Omental fat pad (tissue), 3 donors: ENCODE measurements at regions not wholly inside any gene's neighbourhood (a gene's known extent, or its start where the extent isn't known, plus 50 kb on each side); places are given as distances from the start of the nearest gene placed in this dataset.
"Not testable (repeated sequence)": the region's sequence is repeated elsewhere in the genome, so short reads cannot be mapped to it uniquely, and the experiment has no call there.

Source experiments
- ATAC-seq: fragments of 150-250 bp; one replicate; pipeline ENCODE4 v1.9.1; 2016; ENCODE audit warnings: mild to moderate bottlenecking, moderate library complexity; ENCODE audit not compliant: low FRiP score
- DNase-seq: peaks from one replicate; pipeline ENCODE4 v3.0.0-alpha.2; 2019; ENCODE audit warnings: low spot score
- TF ChIP-seq, protein P1 (sequence below), 3 donors: fragments of 450-650 bp; IDR thresholded peaks; one replicate each; pipeline ENCODE4 v1.5.1; 2016 to 2017; ENCODE audit warnings: antibody characterized with exemption in 3 of 3, mild to moderate bottlenecking in 3 of 3, moderate library complexity in 2 of 3

DNA sequence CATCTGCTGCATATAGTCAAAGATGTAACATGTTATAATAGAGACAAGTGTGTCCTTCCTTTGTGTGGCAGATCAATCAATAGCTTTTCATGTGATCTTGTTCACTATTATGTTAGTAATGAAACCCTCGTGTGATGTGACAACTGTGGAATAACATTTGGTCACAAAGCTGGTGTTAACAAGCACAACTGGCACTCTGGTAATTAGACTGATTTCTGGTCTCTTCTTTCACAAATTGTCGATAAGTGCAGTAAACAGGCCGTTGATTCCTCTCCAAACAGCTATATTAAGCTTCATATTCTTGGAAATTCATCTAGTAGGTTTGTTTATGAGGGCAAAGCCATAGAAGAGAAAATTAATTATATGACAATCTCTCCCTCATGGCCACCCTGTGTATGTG, 616.7 kb upstream of the PTBP2 start:
- ATAC-seq, result no peak
- no peak for DNase-seq

DNA sequence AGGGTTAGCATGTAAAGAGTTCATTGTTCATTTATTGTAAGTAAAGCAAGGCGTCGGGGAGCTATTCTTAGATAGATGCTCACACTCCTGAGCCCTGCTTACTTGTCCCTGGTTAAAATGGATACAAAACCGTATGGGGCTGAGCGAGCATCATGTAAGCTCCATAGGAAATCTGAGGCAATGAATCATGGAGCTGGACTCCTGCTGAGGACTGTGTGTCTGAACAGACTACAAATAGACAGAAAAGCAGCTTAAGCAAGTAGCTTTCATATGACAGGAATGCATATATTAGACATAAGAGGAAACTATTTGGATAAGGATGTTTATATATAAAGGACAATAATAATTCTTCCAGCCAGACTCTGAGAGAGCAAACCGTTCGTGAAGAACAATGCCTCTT, 604.9 kb upstream of the PTBP2 start:
- TF ChIP-seq, protein P1, sequence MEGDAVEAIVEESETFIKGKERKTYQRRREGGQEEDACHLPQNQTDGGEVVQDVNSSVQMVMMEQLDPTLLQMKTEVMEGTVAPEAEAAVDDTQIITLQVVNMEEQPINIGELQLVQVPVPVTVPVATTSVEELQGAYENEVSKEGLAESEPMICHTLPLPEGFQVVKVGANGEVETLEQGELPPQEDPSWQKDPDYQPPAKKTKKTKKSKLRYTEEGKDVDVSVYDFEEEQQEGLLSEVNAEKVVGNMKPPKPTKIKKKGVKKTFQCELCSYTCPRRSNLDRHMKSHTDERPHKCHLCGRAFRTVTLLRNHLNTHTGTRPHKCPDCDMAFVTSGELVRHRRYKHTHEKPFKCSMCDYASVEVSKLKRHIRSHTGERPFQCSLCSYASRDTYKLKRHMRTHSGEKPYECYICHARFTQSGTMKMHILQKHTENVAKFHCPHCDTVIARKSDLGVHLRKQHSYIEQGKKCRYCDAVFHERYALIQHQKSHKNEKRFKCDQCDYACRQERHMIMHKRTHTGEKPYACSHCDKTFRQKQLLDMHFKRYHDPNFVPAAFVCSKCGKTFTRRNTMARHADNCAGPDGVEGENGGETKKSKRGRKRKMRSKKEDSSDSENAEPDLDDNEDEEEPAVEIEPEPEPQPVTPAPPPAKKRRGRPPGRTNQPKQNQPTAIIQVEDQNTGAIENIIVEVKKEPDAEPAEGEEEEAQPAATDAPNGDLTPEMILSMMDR (IDR thresholded peaks at IDR 0.05), result no peak
- ATAC-seq, result no peak
- DNase-seq, result no peak

More for the DNA sequence above, 616.7 kb upstream of the PTBP2 start:
- TF ChIP-seq, protein P1 (IDR thresholded peaks at IDR 0.05), result no peak

DNA sequence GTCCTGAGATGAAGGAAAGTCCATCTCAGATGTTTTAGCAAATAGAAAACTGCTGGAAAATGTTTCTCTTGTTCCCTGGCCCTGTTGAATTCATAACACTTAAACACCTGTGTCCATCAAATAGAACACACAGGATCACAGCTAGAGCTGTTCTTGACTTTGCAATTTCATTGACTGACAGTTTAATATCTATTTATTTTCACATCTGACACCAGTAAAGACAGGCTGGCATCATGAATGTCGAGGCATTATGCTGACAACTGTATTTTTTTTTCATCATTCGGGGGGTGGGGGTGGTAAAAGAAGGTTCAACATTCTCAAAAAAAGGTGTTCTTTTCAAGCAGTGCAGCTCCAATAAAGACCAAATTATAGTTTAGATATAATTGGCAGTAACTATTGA, 591.2 kb upstream of the PTBP2 start:
- ATAC-seq (no peak), DNase-seq (no peak)
- TF ChIP-seq, protein P1 (IDR thresholded peaks at IDR 0.05), result no peak

DNA sequence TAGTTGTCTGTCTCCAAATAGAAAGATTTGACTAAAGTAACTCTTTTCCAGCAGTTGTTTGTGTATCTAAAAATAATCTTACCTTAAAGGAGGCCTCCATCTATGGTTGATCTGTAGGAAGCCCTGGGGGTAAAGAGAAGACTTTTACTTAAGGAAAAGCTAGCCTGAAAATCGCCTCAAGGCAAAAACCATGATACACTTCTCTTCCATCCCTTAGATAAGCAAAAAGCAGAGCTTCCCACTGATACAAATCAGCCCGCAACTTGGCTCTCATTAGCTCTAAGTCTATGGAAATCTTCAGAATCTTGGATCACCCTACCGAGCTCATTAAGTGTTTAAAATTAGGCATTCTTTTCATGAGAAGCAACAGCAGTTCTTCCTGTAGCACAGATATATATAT, 576.9 kb upstream of the PTBP2 start:
- DNase-seq, result no peak
- TF ChIP-seq, protein P1 (IDR thresholded peaks at IDR 0.05), result no peak
- ATAC-seq, result no peak

DNA sequence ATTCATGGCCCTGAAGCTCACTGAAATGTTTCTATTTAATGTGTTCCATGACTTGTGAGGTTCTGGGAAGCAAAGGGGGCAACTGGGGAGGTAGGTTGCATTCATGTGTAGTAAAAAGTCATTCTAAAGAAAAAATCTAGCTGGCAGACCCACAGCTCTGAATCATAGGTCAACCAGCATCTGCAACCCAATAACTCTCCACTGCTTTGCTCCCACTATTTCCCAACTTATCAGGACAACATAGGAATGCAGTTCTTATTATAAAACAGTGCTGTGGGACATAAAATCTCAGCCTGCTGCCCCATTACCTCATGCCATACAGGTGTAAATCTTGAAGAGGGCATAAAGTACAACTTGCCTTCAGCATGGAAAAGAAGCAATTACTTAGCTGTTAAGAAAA, 576.1 kb upstream of the PTBP2 start:
- TF ChIP-seq, protein P1 (IDR thresholded peaks at IDR 0.05), result no peak
- DNase-seq (no peak), ATAC-seq (no peak)

DNA sequence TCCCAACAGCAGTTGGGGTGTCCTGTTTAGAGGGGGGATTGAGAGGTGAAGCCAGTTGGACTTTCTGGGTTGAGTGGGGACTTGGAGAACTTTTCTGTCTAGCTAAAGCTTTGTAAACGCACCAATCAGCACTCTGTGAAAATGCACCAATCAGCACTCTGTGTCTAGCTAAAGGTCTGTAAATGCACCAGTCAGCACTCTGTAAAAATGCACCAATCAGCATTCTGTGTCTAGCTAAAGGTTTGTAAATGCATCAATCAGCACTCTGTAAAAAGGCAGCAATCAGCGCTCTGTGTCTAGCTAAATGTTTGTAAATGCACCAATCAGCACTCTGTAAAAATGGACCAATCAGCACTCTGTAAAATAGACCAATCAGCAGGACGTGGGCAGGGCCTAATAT, 568.6 kb upstream of the PTBP2 start:
- not testable (repeated sequence) for ATAC-seq, DNase-seq

DNA sequence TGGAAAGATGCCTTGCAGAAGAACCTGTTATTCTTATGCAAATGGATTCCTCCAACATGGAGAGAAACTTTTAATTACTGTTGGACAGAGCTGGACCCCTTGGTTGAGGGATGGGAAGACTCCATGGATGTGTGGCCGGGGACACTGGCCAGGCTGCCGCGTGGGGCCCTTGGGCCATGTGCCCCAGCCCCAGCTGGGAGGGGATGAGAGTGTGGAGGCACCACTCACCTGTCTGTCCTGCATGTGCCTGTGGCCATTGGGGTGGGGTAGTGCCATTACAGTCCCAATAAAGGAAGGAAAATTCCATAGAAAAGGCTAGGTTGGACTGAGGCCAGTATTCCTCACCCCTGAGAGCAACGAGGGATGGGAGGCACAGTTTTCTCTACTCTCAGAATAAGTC, 564.5 kb upstream of the PTBP2 start:
- DNase-seq (no peak), ATAC-seq (no peak)
- TF ChIP-seq, protein P1 (IDR thresholded peaks at IDR 0.05), result no peak

DNA sequence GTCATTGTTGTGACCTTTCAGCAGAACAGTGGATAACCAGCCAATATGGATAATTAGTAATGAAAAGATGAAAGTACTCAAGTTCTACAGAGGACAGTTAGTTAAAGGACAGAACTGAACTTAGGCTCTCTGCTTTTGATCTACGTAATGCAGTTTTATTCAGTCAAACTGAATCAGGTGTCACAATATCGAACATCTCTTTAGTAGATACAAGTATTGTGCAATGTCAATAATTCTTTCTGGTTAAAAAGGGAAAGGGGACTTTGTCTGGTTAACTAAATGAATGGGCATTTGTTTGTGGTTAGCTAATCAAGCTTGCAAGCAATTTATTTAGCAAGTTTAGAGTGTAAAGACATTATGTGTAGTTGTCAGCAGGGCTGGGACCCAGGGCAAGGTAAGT, 562.2 kb upstream of the PTBP2 start:
- TF ChIP-seq, protein P1 (IDR thresholded peaks at IDR 0.05), result no peak
- DNase-seq (no peak), ATAC-seq (no peak)
